Natural killer cell (primary cell): ENCODE measurements at regions not wholly inside any gene's neighbourhood (a gene's known extent, or its start where the extent isn't known, plus 50 kb on each side); places are given as distances from the start of the nearest gene placed in this dataset.
"Not testable (repeated sequence)": the region's sequence is repeated elsewhere in the genome, so short reads cannot be mapped to it uniquely, and the experiment has no call there.

ENCODE experiments used
- ATAC-seq, 3 donors: fragments of 150-1000 bp in 2 of 3; fragments of 200-7000 bp in 1 of 3; cut with Tn5 transposase; 1 replicate in 1 of 3; 2 replicates in 2 of 3; pipeline ENCODE4 v1.10.0; 2021; ENCODE audit warnings: mild to moderate bottlenecking in 2 of 3, moderate library complexity in 2 of 3
- DNase-seq, 2 donors: peaks; one replicate each; pipeline versions ENCODE4 v3.0.0 to v3.0.0-alpha.2; 2013 to 2021; ENCODE audit warnings: mixed read lengths in 1 of 2
- H3K27ac ChIP-seq: one replicate; pipeline ENCODE4 v1.5.1; 2013; ENCODE audit warnings: mild to moderate bottlenecking, low read length
- H3K27me3 ChIP-seq: one replicate; pipeline ENCODE4 v1.6.1; 2013; ENCODE audit warnings: low read length; ENCODE audit not compliant: control insufficient read depth, insufficient read depth
- H3K36me3 ChIP-seq: one replicate; pipeline ENCODE4 v1.6.1; 2013; ENCODE audit warnings: low read length; ENCODE audit not compliant: control insufficient read depth, insufficient read depth
- H3K4me1 ChIP-seq: one replicate; pipeline ENCODE4 v1.6.1; 2013; ENCODE audit warnings: low read length; ENCODE audit not compliant: control insufficient read depth, insufficient read depth
- H3K4me3 ChIP-seq: one replicate; pipeline ENCODE4 v1.5.1; 2013; ENCODE audit warnings: low read length
- H3K9me3 ChIP-seq: one replicate; pipeline ENCODE4 v1.6.1; 2013; ENCODE audit warnings: low read length; ENCODE audit not compliant: control insufficient read depth, insufficient read depth
- H3K27ac Mint-ChIP-seq, 2 donors: one replicate each; pipeline ENCODE4 v1.8.0; 2022; ENCODE audit warnings: mild to moderate bottlenecking in 2 of 2, mixed read lengths in 2 of 2, moderate library complexity in 1 of 2
- H3K27me3 Mint-ChIP-seq, 2 donors: one replicate each; pipeline ENCODE4 v1.8.0; 2022; ENCODE audit warnings: low read depth in 2 of 2, mixed read lengths in 2 of 2
- H3K36me3 Mint-ChIP-seq: one replicate; pipeline ENCODE4 v1.8.0; 2022; ENCODE audit warnings: mixed read lengths
- H3K4me1 Mint-ChIP-seq, 2 donors: one replicate each; pipeline ENCODE4 v1.8.0; 2022; ENCODE audit warnings: mixed read lengths in 2 of 2
- H3K4me3 Mint-ChIP-seq: one replicate; pipeline ENCODE4 v1.8.0; 2022; ENCODE audit warnings: mild to moderate bottlenecking, moderate library complexity, mixed read lengths
- H3K9me3 Mint-ChIP-seq, 2 donors: one replicate each; pipeline ENCODE4 v1.8.0; 2022; ENCODE audit warnings: mixed read lengths in 2 of 2
- WGBS: methylation state at CpG from one replicate; pipeline ENCODE4 v1.1.7; 2013; ENCODE audit warnings: missing lambda C conversion rate; ENCODE audit not compliant: insufficient coverage; 5-methylcytosine and 5-hydroxymethylcytosine counted together
- intact Hi-C: fragments of 100-400 bp; cut with micrococcal nuclease; formaldehyde crosslinking; loops from one replicate; pipeline ENCODE4 v1.14.2; 2022
- TF ChIP-seq, protein P1 (sequence below): fragments of 200-600 bp; IDR thresholded peaks from one replicate; pipeline ENCODE4 v1.8.0; 2022; ENCODE audit warnings: antibody characterized with exemption

DNA sequence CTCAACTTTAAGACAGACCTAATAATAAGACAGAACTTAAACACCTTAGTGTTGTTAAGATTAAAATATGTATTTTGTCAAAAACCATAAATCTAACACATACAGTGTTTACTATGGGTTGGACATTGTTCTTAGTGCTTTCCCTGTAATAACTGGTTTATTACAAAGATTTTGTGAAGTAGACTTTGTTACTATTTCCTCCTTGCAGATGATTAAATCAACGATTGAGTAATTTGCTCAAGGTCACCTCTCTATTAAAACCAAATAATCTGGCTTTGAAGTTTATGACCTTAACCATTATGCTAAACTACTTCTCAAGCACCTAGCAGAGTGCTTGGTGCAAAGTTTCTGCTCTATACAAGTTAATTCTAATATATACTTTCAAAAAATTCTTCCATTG lies 102.7 kb upstream of the FAM3C start:
- TF ChIP-seq, protein P1, sequence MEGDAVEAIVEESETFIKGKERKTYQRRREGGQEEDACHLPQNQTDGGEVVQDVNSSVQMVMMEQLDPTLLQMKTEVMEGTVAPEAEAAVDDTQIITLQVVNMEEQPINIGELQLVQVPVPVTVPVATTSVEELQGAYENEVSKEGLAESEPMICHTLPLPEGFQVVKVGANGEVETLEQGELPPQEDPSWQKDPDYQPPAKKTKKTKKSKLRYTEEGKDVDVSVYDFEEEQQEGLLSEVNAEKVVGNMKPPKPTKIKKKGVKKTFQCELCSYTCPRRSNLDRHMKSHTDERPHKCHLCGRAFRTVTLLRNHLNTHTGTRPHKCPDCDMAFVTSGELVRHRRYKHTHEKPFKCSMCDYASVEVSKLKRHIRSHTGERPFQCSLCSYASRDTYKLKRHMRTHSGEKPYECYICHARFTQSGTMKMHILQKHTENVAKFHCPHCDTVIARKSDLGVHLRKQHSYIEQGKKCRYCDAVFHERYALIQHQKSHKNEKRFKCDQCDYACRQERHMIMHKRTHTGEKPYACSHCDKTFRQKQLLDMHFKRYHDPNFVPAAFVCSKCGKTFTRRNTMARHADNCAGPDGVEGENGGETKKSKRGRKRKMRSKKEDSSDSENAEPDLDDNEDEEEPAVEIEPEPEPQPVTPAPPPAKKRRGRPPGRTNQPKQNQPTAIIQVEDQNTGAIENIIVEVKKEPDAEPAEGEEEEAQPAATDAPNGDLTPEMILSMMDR: no peak
- Histone ChIP-seq H3K27ac (no peak overlapping the region), H3K36me3 (no peaks in the 10 kb centered on the region), H3K9me3 (no peaks in the 10 kb centered on the region), H3K27me3 (no peaks in the 10 kb centered on the region), H3K4me3 (no peak overlapping the region), H3K4me1 (no peaks in the 10 kb centered on the region)
- intact Hi-C loops: no loop called here
- ATAC-seq: no peak
- no peaks in the 10 kb centered on the region for H3K36me3 Mint-ChIP-seq
- DNase-seq: no peak
- H3K4me3 Mint-ChIP-seq: no peak overlapping the region
- WGBS: 56% methylated on average over 1 of the region's 1 CpG
- H3K9me3 Mint-ChIP-seq: no peaks in the 10 kb centered on the region
- no peak overlapping the region for H3K27ac Mint-ChIP-seq
- no peaks in the 10 kb centered on the region for H3K27me3 Mint-ChIP-seq
- no peaks in the 10 kb centered on the region for H3K4me1 Mint-ChIP-seq

DNA sequence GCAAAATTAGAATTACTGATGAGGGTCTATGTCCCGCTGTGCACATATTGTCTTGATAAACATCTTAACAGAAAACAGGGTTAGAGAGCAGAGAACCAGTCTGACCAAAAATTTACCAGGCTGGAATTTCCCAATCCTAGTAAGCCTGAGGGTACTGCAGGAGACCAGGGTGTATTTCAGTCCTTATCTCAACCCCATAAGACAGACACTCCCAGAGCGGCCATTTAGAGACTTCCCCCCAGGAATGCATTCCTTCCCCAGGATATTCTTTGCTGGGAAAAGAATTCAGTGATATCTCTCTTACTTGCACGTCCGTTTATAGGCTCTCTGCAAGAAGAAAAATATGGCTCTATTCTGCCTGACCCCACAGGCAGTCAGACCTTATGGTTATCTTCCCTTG lies 101.4 kb upstream of the FAM3C start:
- not testable (repeated sequence) for H3K4me1 Mint-ChIP-seq

DNA sequence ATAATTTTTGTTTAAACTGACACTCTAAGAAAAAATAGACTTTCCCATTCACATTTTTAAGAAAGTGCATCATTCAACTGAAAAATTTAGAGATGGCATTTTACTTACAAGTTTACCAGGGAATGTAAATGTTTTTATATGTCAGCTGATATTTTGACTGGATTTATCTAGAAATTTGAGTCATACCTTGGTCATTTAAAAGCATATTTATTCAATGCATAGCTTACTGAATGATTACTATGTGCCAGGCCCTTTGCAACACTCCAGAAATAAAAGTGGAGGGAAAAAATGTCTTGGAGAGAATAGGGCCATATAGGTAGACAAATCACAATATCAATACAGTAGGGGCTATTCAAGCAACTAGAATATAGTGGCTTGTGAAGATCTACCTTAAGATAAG lies 98.4 kb upstream of the FAM3C start:
- ATAC-seq (no peak), DNase-seq (no peak)
- Mint-ChIP-seq H3K4me3 (no peak overlapping the region), H3K9me3 (no peaks in the 10 kb centered on the region), H3K4me1 (no peaks in the 10 kb centered on the region), H3K27me3 (peaks cover 0 to 3% of the 10 kb centered on the region in 2 donors), H3K36me3 (no peaks in the 10 kb centered on the region), H3K27ac (no peak overlapping the region)
- intact Hi-C loops: no loop called here
- Histone ChIP-seq H3K27me3 (no peaks in the 10 kb centered on the region), H3K4me3 (no peak overlapping the region), H3K9me3 (no peaks in the 10 kb centered on the region), H3K27ac (no peak overlapping the region), H3K36me3 (no peaks in the 10 kb centered on the region), H3K4me1 (no peaks in the 10 kb centered on the region)
- TF ChIP-seq, protein P1: no peak

More for the DNA sequence above, 101.4 kb upstream of the FAM3C start:
- H3K27me3 ChIP-seq, H3K27me3 Mint-ChIP-seq, ATAC-seq, H3K27ac Mint-ChIP-seq, H3K36me3 Mint-ChIP-seq, H3K36me3 ChIP-seq, H3K27ac ChIP-seq, intact Hi-C loops, H3K4me1 ChIP-seq, H3K9me3 Mint-ChIP-seq, H3K4me3 Mint-ChIP-seq, DNase-seq, H3K9me3 ChIP-seq, H3K4me3 ChIP-seq: not testable (repeated sequence)
- WGBS: 89% methylated on average over 4 of the region's 4 CpGs

DNA sequence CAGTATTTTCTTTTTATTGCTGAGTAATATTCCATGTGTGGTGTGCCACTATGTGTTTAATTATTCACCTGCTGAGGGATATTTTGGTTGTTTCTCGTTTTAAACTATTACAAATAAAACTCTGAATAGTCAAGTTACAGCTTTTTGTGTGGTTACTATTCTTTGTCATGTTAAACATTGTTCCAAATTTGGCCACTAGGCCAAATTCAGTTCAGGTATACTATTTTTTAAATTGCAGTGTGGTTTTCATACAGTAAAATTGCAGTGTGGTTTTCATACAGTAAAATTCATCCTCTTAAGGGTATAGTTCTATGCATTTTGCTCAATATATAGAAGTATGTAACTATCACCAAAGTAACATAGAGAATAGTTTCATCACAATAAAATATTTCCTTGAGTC lies 97.4 kb upstream of the FAM3C start:
- intact Hi-C loops: no loop called here
- H3K4me3 ChIP-seq: no peak overlapping the region
- H3K27me3 ChIP-seq: no peaks in the 10 kb centered on the region
- TF ChIP-seq, protein P1: no peak
- Mint-ChIP-seq H3K4me3 (no peak overlapping the region), H3K4me1 (no peaks in the 10 kb centered on the region), H3K27ac (no peak overlapping the region), H3K9me3 (no peaks in the 10 kb centered on the region), H3K27me3 (peaks cover 0 to 3% of the 10 kb centered on the region in 2 donors), H3K36me3 (no peaks in the 10 kb centered on the region)
- H3K36me3 ChIP-seq: no peaks in the 10 kb centered on the region
- H3K9me3 ChIP-seq: no peaks in the 10 kb centered on the region
- DNase-seq (no peak), ATAC-seq (no peak)
- no peak overlapping the region for H3K27ac ChIP-seq
- no CpG with 5 or more reads among the region's 1 CpG for whole genome bisulfite sequencing
- H3K4me1 ChIP-seq: no peaks in the 10 kb centered on the region
